CD4-positive, alpha-beta T cell treated with Interleukin-10 for 1 hour (primary cell): ENCODE measurements at regions not wholly inside any gene's neighbourhood (a gene's known extent, or its start where the extent isn't known, plus 50 kb on each side); places are given as distances from the start of the nearest gene placed in this dataset.
A peak's percentile ranks its signal among the peaks of the same experiment; 100 is the strongest.
"Not testable (repeated sequence)": the region's sequence is repeated elsewhere in the genome, so short reads cannot be mapped to it uniquely, and the experiment has no call there.

ENCODE experiments used
- DNase-seq: peaks from one replicate; pipeline ENCODE4 v3.0.0-alpha.2; 2020

- DNase-seq: no peak
Measured at GRCh38 chr13:76829572-76830327, 56.5 kb downstream of the KCTD12 start.

GRCh38 chr13:76828316-76828741 is 57.9 kb downstream of the KCTD12 start:
- no peak for DNase-seq

- DNase-seq: no peak
Measured at GRCh38 chr13:76826527-76826926, 59.7 kb downstream of the KCTD12 start.

GRCh38 chr13:76825430-76825829 is 60.8 kb downstream of the KCTD12 start:
- DNase-seq: no peak

- no peak for DNase-seq
Measured at GRCh38 chr13:76823969-76824368, 62.2 kb downstream of the KCTD12 start.

GRCh38 chr13:76822698-76823267 is 63.4 kb downstream of the KCTD12 start:
- peak; percentile 30 for DNase-seq

GRCh38 chr13:76821222-76821621 is 65.0 kb downstream of the KCTD12 start:
- not testable (repeated sequence) for DNase-seq

GRCh38 chr13:76820759-76821158 is 65.4 kb downstream of the KCTD12 start:
- DNase-seq: no peak

GRCh38 chr13:76816394-76816793 is 69.8 kb downstream of the KCTD12 start:
- DNase-seq: no peak

GRCh38 chr13:76815344-76815743 is 70.9 kb downstream of the KCTD12 start:
- no peak for DNase-seq

- DNase-seq: no peak
Measured at GRCh38 chr13:76813891-76814290, 72.3 kb downstream of the KCTD12 start.

- DNase-seq: no peak
Measured at GRCh38 chr13:76813000-76813691, 73.1 kb downstream of the KCTD12 start.

GRCh38 chr13:76812206-76812897 is 73.9 kb downstream of the KCTD12 start:
- no peak for DNase-seq

GRCh38 chr13:76809389-76809788 is 76.8 kb downstream of the KCTD12 start:
- DNase-seq: no peak

GRCh38 chr13:76808927-76809326 is 77.3 kb downstream of the KCTD12 start:
- no peak for DNase-seq

- DNase-seq: no peak
Measured at GRCh38 chr13:76804801-76805200, 81.4 kb downstream of the KCTD12 start.

GRCh38 chr13:76803831-76804230 is 82.4 kb downstream of the KCTD12 start:
- no peak for DNase-seq

GRCh38 chr13:76800943-76801342 is 85.3 kb downstream of the KCTD12 start:
- no peak for DNase-seq

GRCh38 chr13:76799696-76800095 is 86.5 kb downstream of the KCTD12 start:
- peak; percentile 2 for DNase-seq

- no peak for DNase-seq
Measured at GRCh38 chr13:76798037-76798436, 88.2 kb downstream of the KCTD12 start.

- no peak for DNase-seq
Measured at GRCh38 chr13:76797361-76797760, 88.8 kb downstream of the KCTD12 start.

- DNase-seq: no peak
Measured at GRCh38 chr13:76796851-76797250, 89.4 kb downstream of the KCTD12 start.
